C4-2B (cell line): ENCODE measurements at regions not wholly inside any gene's neighbourhood (a gene's known extent, or its start where the extent isn't known, plus 50 kb on each side); places are given as distances from the start of the nearest gene placed in this dataset.
"Not testable (repeated sequence)": the region's sequence is repeated elsewhere in the genome, so short reads cannot be mapped to it uniquely, and the experiment has no call there.

Experiments
- H3K27ac ChIP-seq: fragments of 450-650 bp; 2 replicates; pipeline ENCODE4 v1.5.1; 2017
- ZFX ChIP-seq: fragments of 450-650 bp; IDR thresholded peaks from 2 replicates; pipeline ENCODE4 v1.6.1; 2017
- TF ChIP-seq, protein P1 (sequence below): fragments of 450-650 bp; conservative IDR thresholded peaks from 2 replicates; pipeline ENCODE4 v1.5.1; 2017; ENCODE audit warnings: mild to moderate bottlenecking

DNA sequence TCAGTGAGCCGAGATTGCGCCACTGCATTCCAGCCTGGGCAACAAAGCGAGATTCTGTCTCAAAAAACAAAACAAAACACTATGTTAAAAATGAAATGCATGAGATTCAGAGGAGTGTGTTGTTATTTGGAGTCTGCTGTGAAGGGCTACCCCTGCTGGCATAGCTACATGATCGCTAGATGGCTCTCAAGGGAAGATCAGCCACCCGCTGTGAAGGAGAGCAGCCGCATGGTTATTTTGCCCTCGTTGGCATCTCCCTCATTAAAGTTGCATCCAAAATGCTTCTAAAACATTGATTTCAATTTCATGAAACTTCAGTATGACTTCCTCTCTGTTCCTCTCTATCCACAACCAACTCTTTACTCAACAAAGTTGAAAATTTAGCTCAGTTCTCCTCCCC, 54.8 kb upstream of the NDUFV2 start:
- H3K27ac ChIP-seq: no peak overlapping the region
- TF ChIP-seq, protein P1, sequence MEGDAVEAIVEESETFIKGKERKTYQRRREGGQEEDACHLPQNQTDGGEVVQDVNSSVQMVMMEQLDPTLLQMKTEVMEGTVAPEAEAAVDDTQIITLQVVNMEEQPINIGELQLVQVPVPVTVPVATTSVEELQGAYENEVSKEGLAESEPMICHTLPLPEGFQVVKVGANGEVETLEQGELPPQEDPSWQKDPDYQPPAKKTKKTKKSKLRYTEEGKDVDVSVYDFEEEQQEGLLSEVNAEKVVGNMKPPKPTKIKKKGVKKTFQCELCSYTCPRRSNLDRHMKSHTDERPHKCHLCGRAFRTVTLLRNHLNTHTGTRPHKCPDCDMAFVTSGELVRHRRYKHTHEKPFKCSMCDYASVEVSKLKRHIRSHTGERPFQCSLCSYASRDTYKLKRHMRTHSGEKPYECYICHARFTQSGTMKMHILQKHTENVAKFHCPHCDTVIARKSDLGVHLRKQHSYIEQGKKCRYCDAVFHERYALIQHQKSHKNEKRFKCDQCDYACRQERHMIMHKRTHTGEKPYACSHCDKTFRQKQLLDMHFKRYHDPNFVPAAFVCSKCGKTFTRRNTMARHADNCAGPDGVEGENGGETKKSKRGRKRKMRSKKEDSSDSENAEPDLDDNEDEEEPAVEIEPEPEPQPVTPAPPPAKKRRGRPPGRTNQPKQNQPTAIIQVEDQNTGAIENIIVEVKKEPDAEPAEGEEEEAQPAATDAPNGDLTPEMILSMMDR: no peak
- TF ChIP-seq ZFX: no peak

DNA sequence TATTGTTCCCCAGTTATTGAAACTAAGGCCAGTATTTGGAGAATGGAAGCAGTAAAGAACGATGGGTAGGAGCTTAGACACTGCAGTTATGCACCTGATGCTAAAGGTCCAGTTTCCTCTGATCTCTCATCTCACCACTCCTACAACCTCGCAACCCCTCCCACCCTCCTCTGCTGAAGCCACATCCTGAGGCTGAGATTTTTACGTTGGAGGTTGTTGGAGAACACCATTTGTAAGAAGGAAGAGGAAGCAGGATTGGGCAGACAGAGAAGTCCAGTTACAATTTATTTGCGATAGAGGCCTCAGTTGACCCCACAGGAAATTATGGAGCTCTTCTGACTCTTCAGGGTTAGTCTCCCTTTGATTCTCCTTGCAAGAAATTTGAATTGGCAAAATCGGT, 54.3 kb upstream of the NDUFV2 start:
- no peak for TF ChIP-seq ZFX
- TF ChIP-seq, protein P1: no peak
- no peak overlapping the region for H3K27ac ChIP-seq

- TF ChIP-seq ZFX: no peak
- TF ChIP-seq, protein P1: no peak
- H3K27ac ChIP-seq: no peak overlapping the region
These were observed 53.5 kb upstream of the NDUFV2 start for GRCh38 chr18:9048808-9049494.

DNA sequence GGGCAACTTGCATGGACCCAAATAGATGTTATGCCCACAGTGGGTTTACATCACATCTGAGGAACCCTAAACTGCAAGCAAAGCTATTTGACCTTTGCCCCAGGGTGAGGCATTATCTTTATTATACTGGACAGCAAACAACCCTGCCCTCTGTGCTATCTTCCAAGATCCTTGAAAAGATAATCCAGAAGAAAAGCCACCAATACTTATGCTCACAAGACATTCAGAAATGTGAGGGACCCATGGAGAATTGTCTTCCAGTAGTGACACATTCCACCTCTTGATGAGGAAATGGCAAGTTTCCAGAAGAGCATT, 53.0 kb upstream of the NDUFV2 start:
- TF ChIP-seq, protein P1: no peak
- no peak for TF ChIP-seq ZFX
- H3K27ac ChIP-seq: no peak overlapping the region

GRCh38 chr18:9050628-9051284, 51.7 kb upstream of the NDUFV2 start:
- not testable (repeated sequence) for H3K27ac ChIP-seq
